ENCODE measurements at regions not wholly inside any gene's neighbourhood (a gene's known extent, or its start where the extent isn't known, plus 50 kb on each side); places are given as distances from the start of the nearest gene placed in this dataset.

- TF ChIP-seq CTCF (IDR thresholded peaks at IDR 0.05) (no peak), EZH2 (IDR thresholded peaks at IDR 0.05) (no peak), EZH2phosphoT487 (IDR thresholded peaks at IDR 0.05) (no peak)
Observed at GRCh38 chr13:89932902-89933301, 1414.6 kb upstream of the MIR17HG start.

Data from neural progenitor cell (in vitro differentiated cells).